Pancreas (tissue), 10 donors: ENCODE measurements at regions not wholly inside any gene's neighbourhood (a gene's known extent, or its start where the extent isn't known, plus 50 kb on each side); places are given as distances from the start of the nearest gene placed in this dataset.

ENCODE experiments used
- ATAC-seq, 4 donors: fragments of 200-7000 bp; cut with Tn5 transposase; one replicate each; pipeline versions ENCODE4 v1.8.0 to v1.9.1; 2020; ENCODE audit warnings: mild to moderate bottlenecking in 4 of 4, moderate library complexity in 4 of 4
- DNase-seq, 6 donors: peaks; one replicate each; pipeline ENCODE4 v3.0.0-alpha.2; 2020
- FAIRE-seq: peaks from 2 replicates; lab custom pipeline; 2012; peaks lifted over from hg19 to GRCh38; lab: Jason Lieb, UNC
- H3K27ac ChIP-seq, 4 donors: fragments of 200-600 bp; sonication (generic); 1 replicate in 3 of 4; 2 replicates in 1 of 4; pipeline versions ENCODE4 v1.5.0 to v1.8.0; 2020
- H3K27me3 ChIP-seq, 4 donors: fragments of 200-600 bp; one replicate each; pipeline ENCODE4 v1.8.0; 2021
- H3K36me3 ChIP-seq, 3 donors: fragments of 200-600 bp; sonication (generic) in 1 of 3; one replicate each; pipeline versions ENCODE4 v1.5.0 to v1.8.0; 2020 to 2021
- H3K4me1 ChIP-seq, 3 donors: fragments of 200-600 bp; one replicate each; pipeline ENCODE4 v1.8.0; 2021
- H3K4me3 ChIP-seq, 4 donors: fragments of 200-600 bp; sonication (generic) in 2 of 4; one replicate each; pipeline versions ENCODE4 v1.5.0 to v1.8.0; 2020 to 2021
- H3K9me3 ChIP-seq, 4 donors: fragments of 200-600 bp; one replicate each; pipeline ENCODE4 v1.8.0; 2021
- WGBS, 2 donors: extraction: QIAGEN DNeasy Blood & Tissue Kit; methylation state at CpG; one replicate each; pipeline ENCODE4 v1.1.7; 2013; 5-methylcytosine and 5-hydroxymethylcytosine counted together
- intact Hi-C, 3 donors: fragments of 100-400 bp; cut with DNase I; formaldehyde crosslinking; loops; one replicate each; pipeline versions ENCODE4 v1.11.1 to v1.14.2; 2022
- TF ChIP-seq, protein P1 (sequence below), 4 donors: fragments of 200-600 bp; sonication (generic) in 3 of 4; IDR thresholded peaks; one replicate each; pipeline versions ENCODE4 v1.5.0 to v1.8.0; 2021; ENCODE audit warnings: antibody characterized with exemption in 4 of 4
- donor health status: healthy with polysubstance abuse.
- donor health status: DM: no; HTN: no; CAD: no; lungs with moderate emphysema.
- donor health status: DM: no; HTN: no; CAD: no.
- donor health status: control.
- donor health status: control.
- donor health status: Bipolar disorder and iron deficiency.
- donor health status: DM: yes; HTN: yes; CAD: no.
- donor health status: DM: no; HTN: no; CAD: no.
- donor health status: DM: no; HTN: no; CAD: no.
- donor health status: DM: yes; HTN: yes; CAD: no.

DNA sequence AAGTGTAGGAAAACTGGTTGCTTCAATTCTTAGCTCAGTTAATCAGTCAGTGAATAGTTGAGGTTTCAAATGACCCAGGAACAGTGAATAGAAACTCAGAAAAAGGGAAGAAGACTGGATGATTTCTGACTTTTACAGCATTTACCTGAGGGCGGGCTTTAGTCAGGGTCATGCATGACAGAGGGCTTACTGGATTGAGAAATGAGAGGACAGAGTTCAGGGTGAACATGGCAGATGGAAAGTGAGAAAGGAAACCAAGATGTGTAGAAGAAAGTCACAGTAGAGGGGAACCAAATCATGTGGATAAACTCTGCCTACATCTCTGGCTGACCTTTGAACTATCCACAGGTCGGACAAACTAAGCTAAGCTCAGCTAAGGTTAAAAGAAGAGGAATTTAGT is 596.0 kb downstream of the SEMA5A start:
- ATAC-seq: no peak
- H3K27me3 ChIP-seq: no peaks in the 10 kb centered on the region
- intact Hi-C loops: no loop called here
- no peak for FAIRE-seq
- no peaks in the 10 kb centered on the region for H3K4me1 ChIP-seq
- no peaks in the 10 kb centered on the region for H3K9me3 ChIP-seq
- DNase-seq: no peak
- H3K27ac ChIP-seq: no peak overlapping the region
- TF ChIP-seq, protein P1, sequence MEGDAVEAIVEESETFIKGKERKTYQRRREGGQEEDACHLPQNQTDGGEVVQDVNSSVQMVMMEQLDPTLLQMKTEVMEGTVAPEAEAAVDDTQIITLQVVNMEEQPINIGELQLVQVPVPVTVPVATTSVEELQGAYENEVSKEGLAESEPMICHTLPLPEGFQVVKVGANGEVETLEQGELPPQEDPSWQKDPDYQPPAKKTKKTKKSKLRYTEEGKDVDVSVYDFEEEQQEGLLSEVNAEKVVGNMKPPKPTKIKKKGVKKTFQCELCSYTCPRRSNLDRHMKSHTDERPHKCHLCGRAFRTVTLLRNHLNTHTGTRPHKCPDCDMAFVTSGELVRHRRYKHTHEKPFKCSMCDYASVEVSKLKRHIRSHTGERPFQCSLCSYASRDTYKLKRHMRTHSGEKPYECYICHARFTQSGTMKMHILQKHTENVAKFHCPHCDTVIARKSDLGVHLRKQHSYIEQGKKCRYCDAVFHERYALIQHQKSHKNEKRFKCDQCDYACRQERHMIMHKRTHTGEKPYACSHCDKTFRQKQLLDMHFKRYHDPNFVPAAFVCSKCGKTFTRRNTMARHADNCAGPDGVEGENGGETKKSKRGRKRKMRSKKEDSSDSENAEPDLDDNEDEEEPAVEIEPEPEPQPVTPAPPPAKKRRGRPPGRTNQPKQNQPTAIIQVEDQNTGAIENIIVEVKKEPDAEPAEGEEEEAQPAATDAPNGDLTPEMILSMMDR (IDR thresholded peaks at IDR 0.05): no peak
- 47 to 51% methylated on average over 2 of the region's 2 CpGs for WGBS, 2 donors
- H3K4me3 ChIP-seq: no peak overlapping the region
- no peaks in the 10 kb centered on the region for H3K36me3 ChIP-seq

DNA sequence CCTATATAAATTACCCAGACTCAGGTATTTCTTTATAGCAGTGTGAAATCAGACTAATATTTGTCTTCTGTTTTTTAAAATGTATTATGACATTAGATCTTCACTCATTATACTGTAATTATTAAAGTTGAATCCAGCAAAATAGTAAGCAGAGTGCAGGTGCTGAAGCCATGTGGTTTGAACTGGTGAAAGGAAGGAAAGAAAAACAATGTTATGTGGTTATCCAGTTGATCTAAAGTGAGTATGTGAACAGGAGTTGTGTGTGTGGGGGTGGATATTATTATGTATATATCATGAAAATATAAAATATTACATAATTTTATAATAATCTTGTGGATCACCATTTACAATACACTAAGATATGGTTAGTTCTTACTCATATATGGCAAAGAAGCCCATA is 593.7 kb downstream of the SEMA5A start:
- H3K4me1 ChIP-seq: no peaks in the 10 kb centered on the region
- FAIRE-seq (no peak), DNase-seq (no peak), ATAC-seq (no peak)
- intact Hi-C loops: no loop called here
- no peaks in the 10 kb centered on the region for H3K36me3 ChIP-seq
- H3K27me3 ChIP-seq: no peaks in the 10 kb centered on the region
- no peaks in the 10 kb centered on the region for H3K9me3 ChIP-seq
- TF ChIP-seq, protein P1 (IDR thresholded peaks at IDR 0.05): no peak
- no peak overlapping the region for H3K27ac ChIP-seq
- no peak overlapping the region for H3K4me3 ChIP-seq

DNA sequence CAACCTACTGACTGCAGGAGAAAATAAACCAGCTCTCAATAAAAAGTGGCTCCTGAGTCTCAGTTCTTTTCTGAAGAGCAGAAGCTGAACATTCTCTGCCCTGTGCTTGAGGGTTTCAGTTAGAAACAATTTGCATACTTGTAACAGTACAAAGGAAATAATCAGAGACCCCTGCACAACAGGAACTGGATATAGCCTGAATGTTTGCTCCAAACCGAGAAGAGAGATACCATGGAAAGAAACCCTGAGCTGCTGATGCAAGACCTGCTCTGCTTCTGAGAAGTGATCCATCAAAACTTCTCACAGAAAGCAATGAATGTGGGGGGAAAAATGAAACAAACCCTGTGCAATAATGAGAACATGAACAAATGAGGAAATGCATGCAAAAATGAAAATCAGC is 592.9 kb downstream of the SEMA5A start:
- H3K27me3 ChIP-seq: no peaks in the 10 kb centered on the region
- DNase-seq (no peak), ATAC-seq (no peak), FAIRE-seq (no peak)
- H3K9me3 ChIP-seq: no peaks in the 10 kb centered on the region
- H3K36me3 ChIP-seq: no peaks in the 10 kb centered on the region
- H3K4me3 ChIP-seq: no peak overlapping the region
- TF ChIP-seq, protein P1 (IDR thresholded peaks at IDR 0.05): no peak
- no peak overlapping the region for H3K27ac ChIP-seq
- intact Hi-C loops: no loop called here
- WGBS, 2 donors: 26 to 35% methylated on average over 1 of the region's 1 CpG
- H3K4me1 ChIP-seq: no peaks in the 10 kb centered on the region

DNA sequence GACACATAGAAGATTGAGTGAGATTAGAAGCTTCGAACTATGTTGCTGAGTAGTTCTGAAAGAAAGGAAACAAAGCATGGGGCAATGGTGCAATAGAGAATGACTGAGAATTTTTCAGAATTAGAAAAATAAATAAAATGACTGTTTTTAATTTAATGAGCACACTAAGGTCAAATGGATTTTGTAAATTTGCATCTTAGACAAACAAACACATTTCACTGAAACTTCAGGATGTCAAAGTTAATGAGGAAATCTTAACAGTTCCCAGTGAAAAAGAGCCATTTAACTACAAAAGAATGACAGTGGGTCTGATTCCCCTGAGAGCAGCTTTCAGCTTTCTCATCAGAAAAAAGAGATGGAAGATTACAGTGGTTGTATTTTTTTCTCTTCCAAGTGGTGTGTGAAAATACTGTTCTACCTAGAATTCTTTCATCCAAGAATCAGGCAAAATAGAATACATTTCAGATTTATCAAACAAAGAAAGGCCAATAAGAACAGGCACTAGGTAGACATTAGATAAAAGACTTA is 591.9 kb downstream of the SEMA5A start:
- 49 to 66% methylated on average over 1 of the region's 1 CpG for WGBS, 2 donors
- H3K9me3 ChIP-seq: no peaks in the 10 kb centered on the region
- no peaks in the 10 kb centered on the region for H3K36me3 ChIP-seq
- H3K4me1 ChIP-seq: no peaks in the 10 kb centered on the region
- FAIRE-seq: no peak
- H3K27ac ChIP-seq: no peak overlapping the region
- H3K4me3 ChIP-seq: no peak overlapping the region
- intact Hi-C loops: no loop called here
- ATAC-seq: no peak
- no peak for DNase-seq
- no peaks in the 10 kb centered on the region for H3K27me3 ChIP-seq
- TF ChIP-seq, protein P1 (IDR thresholded peaks at IDR 0.05): no peak

DNA sequence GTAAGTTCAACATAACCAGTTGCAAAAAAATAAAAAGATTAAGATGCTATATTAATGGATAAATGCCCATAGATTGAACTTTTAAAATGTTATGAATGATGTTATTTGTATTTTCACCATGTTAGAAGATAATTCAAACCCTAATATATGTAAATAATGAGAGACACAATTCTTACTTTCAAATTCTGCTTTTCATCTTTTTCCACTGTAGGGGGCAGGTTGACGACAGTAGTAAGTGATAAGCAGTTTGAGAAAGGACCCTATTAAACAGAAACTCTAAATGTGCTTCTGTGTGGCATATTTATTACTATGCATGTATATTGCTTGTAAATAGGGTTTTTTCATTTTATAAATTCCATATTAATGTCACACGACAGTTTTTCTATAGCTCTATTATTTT is 591.1 kb downstream of the SEMA5A start:
- Histone ChIP-seq H3K4me1 (no peaks in the 10 kb centered on the region), H3K9me3 (no peaks in the 10 kb centered on the region), H3K36me3 (no peaks in the 10 kb centered on the region), H3K4me3 (no peak overlapping the region), H3K27ac (no peak overlapping the region), H3K27me3 (no peaks in the 10 kb centered on the region)
- intact Hi-C loops: no loop called here
- TF ChIP-seq, protein P1 (IDR thresholded peaks at IDR 0.05): no peak
- DNase-seq (no peak), ATAC-seq (no peak), FAIRE-seq (no peak)
- WGBS, 2 donors: 35 to 38% methylated on average over 2 of the region's 2 CpGs
